ENCODE measurements at regions not wholly inside any gene's neighbourhood (a gene's known extent, or its start where the extent isn't known, plus 50 kb on each side); places are given as distances from the start of the nearest gene placed in this dataset.

DNA sequence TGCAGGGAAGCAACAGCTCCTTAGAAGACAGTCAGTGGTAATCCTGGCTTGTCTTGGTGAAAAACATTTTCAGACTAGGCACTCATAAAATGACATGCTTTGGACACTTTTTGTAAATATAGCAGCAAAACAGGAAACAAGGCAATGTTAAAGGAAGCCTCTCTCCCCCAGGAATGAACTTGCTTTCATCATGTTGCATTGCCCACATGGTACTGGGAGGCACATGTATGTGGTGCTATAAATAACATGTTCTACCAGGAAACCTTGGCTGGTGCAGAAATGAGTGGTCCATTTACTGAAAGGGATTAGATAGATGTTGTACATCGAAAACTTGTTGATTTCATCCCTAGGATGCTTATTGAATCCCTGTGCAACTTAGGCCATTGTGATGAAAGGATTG is 121.4 kb upstream of the RREB1 start:
- Histone ChIP-seq H3K4me1 (ENCODE audit: insufficient read depth, low read length) (0 out of 2 replicates have a peak, but pooled peaks cover 3% of the 10 kb centered on the region), H3K79me1 (ENCODE audit: insufficient read depth, low read depth, low read length, poor library complexity, severe bottlenecking) (no peaks in the 10 kb centered on the region), H4K5ac (ENCODE audit: insufficient read length, low read depth, low read length) (no peak overlapping the region), H2BK5ac (ENCODE audit: insufficient read length, low read length) (no peak overlapping the region), H3K79me2 (ENCODE audit: insufficient read depth, low read length) (no peaks in the 10 kb centered on the region), H2AK5ac (ENCODE audit: insufficient read length, low read length) (no peak overlapping the region), H3K23me2 (ENCODE audit: insufficient read length, low read depth, low read length, poor library complexity, severe bottlenecking) (no peaks in the 10 kb centered on the region), H3K9me3 (ENCODE audit: control insufficient read depth, low read depth, low read length) (no peaks in the 10 kb centered on the region), H3K18ac (ENCODE audit: insufficient read length, low read depth, low read length) (no peak overlapping the region), H3K9ac (ENCODE audit: extremely low read depth, insufficient read length, low read length) (no peak overlapping the region), H2AFZ (ENCODE audit: low read length) (no peak overlapping the region), H2BK12ac (ENCODE audit: insufficient read length, low read depth, low read length) (no peak overlapping the region), H4K20me1 (ENCODE audit: control insufficient read depth, insufficient read depth, insufficient read length) (no peaks in the 10 kb centered on the region), H2BK20ac (ENCODE audit: low read depth, low read length, poor library complexity, severe bottlenecking) (no peak overlapping the region), H3K4me2 (ENCODE audit: insufficient read depth, insufficient read length, low read length) (no peak overlapping the region), H3T11ph (ENCODE audit: low read length) (no peak overlapping the region), H2BK120ac (ENCODE audit: low read depth, low read length, poor library complexity, severe bottlenecking) (no peak overlapping the region), H3K27me3 (ENCODE audit: insufficient read depth, low read length) (no peaks in the 10 kb centered on the region), H3K14ac (ENCODE audit: insufficient read depth, low read length) (no peak overlapping the region), H3K27ac (ENCODE audit: insufficient read length, low read depth, low read length) (no peak overlapping the region), H2BK15ac (ENCODE audit: low read depth, low read length) (no peak overlapping the region), H4K91ac (ENCODE audit: insufficient read length, low read depth, low read length) (no peak overlapping the region), H3K56ac (ENCODE audit: insufficient read length, low read depth, low read length) (no peak overlapping the region), H3K4ac (ENCODE audit: low read depth, low read length) (no peak overlapping the region), H3K23ac (ENCODE audit: insufficient read length, low read depth, low read length) (no peak overlapping the region), H4K8ac (replicated peaks; ENCODE audit: insufficient read length, low read depth, low read length) (no peak overlapping the region)
- Mint-ChIP-seq H3K27me3 (ENCODE audit: low read depth) (peaks cover 2% of the 10 kb centered on the region; the same call in 1 of the 2 replicates), H3K4me3 (no peak overlapping the region), H3K4me1 (peaks cover 8% of the 10 kb centered on the region in 2 experiments), H3K9me3 (no peaks in the 10 kb centered on the region), H3K36me3 (ENCODE audit: insufficient read depth in 1 of 3, low read depth in 3 of 3) (no peaks in the 10 kb centered on the region), H3K27ac (no peak overlapping the region)
- WGBS (ENCODE audit: extremely low coverage, insufficient read length, low lambda C conversion rate), result no CpG with 5 or more reads among the region's 1 CpG
- DNase-seq, result no peak
- TF ChIP-seq, protein P1, sequence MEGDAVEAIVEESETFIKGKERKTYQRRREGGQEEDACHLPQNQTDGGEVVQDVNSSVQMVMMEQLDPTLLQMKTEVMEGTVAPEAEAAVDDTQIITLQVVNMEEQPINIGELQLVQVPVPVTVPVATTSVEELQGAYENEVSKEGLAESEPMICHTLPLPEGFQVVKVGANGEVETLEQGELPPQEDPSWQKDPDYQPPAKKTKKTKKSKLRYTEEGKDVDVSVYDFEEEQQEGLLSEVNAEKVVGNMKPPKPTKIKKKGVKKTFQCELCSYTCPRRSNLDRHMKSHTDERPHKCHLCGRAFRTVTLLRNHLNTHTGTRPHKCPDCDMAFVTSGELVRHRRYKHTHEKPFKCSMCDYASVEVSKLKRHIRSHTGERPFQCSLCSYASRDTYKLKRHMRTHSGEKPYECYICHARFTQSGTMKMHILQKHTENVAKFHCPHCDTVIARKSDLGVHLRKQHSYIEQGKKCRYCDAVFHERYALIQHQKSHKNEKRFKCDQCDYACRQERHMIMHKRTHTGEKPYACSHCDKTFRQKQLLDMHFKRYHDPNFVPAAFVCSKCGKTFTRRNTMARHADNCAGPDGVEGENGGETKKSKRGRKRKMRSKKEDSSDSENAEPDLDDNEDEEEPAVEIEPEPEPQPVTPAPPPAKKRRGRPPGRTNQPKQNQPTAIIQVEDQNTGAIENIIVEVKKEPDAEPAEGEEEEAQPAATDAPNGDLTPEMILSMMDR (conservative IDR thresholded peaks at IDR 0.05), result no peak
